Mucosa of stomach (tissue), 1 donor: ENCODE measurements at regions not wholly inside any gene's neighbourhood (a gene's known extent, or its start where the extent isn't known, plus 50 kb on each side); places are given as distances from the start of the nearest gene placed in this dataset.

Source experiments
- H3K27me3 ChIP-seq: one replicate; pipeline ENCODE4 v1.7.0; 2013; ENCODE audit warnings: mild to moderate bottlenecking, low read length; ENCODE audit not compliant: control insufficient read depth, insufficient read depth
- H3K36me3 ChIP-seq: one replicate; pipeline ENCODE4 v1.7.0; 2013; ENCODE audit warnings: low read length; ENCODE audit not compliant: control insufficient read depth, insufficient read depth
- H3K4me1 ChIP-seq: one replicate; pipeline ENCODE4 v1.7.0; 2013; ENCODE audit warnings: mild to moderate bottlenecking, low read length; ENCODE audit not compliant: control insufficient read depth, insufficient read depth
- H3K4me3 ChIP-seq: one replicate; pipeline ENCODE4 v1.7.0; 2013; ENCODE audit warnings: low read length
- H3K9ac ChIP-seq: one replicate; pipeline ENCODE4 v1.7.0; 2013; ENCODE audit warnings: mild to moderate bottlenecking, low read length, moderate library complexity
- H3K9me3 ChIP-seq: one replicate; pipeline ENCODE4 v1.7.0; 2013; ENCODE audit warnings: mild to moderate bottlenecking, low read length, moderate library complexity; ENCODE audit not compliant: control insufficient read depth
- donor health status: Pancreatic carcinoma.

GRCh38 chr16:66116163-66117002 lies 250.1 kb upstream of the CDH5 start:
- no peaks in the 10 kb centered on the region for H3K9me3 ChIP-seq
- H3K4me1 ChIP-seq = no peaks in the 10 kb centered on the region
- no peaks in the 10 kb centered on the region for H3K36me3 ChIP-seq
- H3K9ac ChIP-seq = no peak overlapping the region
- no peak overlapping the region for H3K4me3 ChIP-seq
- H3K27me3 ChIP-seq = no peaks in the 10 kb centered on the region

- Histone ChIP-seq H3K9ac (no peak overlapping the region), H3K4me3 (no peak overlapping the region), H3K4me1 (no peaks in the 10 kb centered on the region), H3K27me3 (no peaks in the 10 kb centered on the region), H3K36me3 (no peaks in the 10 kb centered on the region), H3K9me3 (no peaks in the 10 kb centered on the region)
Observed at GRCh38 chr16:66115373-66115772, 251.1 kb upstream of the CDH5 start.

- Histone ChIP-seq H3K27me3 (no peaks in the 10 kb centered on the region), H3K9me3 (no peaks in the 10 kb centered on the region), H3K4me3 (no peak overlapping the region), H3K4me1 (no peaks in the 10 kb centered on the region), H3K9ac (no peak overlapping the region), H3K36me3 (no peaks in the 10 kb centered on the region)
Observed at GRCh38 chr16:66113223-66113622, 253.3 kb upstream of the CDH5 start.

GRCh38 chr16:66109677-66110076 lies 256.8 kb upstream of the CDH5 start:
- H3K9ac ChIP-seq = no peak overlapping the region
- H3K36me3 ChIP-seq = no peaks in the 10 kb centered on the region
- no peaks in the 10 kb centered on the region for H3K27me3 ChIP-seq
- no peaks in the 10 kb centered on the region for H3K9me3 ChIP-seq
- H3K4me1 ChIP-seq = no peaks in the 10 kb centered on the region
- H3K4me3 ChIP-seq = no peak overlapping the region

GRCh38 chr16:66107661-66108060 lies 258.8 kb upstream of the CDH5 start:
- no peaks in the 10 kb centered on the region for H3K4me1 ChIP-seq
- H3K36me3 ChIP-seq = no peaks in the 10 kb centered on the region
- H3K9me3 ChIP-seq = no peaks in the 10 kb centered on the region
- no peak overlapping the region for H3K4me3 ChIP-seq
- no peak overlapping the region for H3K9ac ChIP-seq
- no peaks in the 10 kb centered on the region for H3K27me3 ChIP-seq

- no peaks in the 10 kb centered on the region for H3K4me1 ChIP-seq
- no peak overlapping the region for H3K9ac ChIP-seq
- H3K4me3 ChIP-seq = no peak overlapping the region
- no peaks in the 10 kb centered on the region for H3K27me3 ChIP-seq
- H3K9me3 ChIP-seq = no peaks in the 10 kb centered on the region
- no peaks in the 10 kb centered on the region for H3K36me3 ChIP-seq
Observed at GRCh38 chr16:66103211-66103610, 263.3 kb upstream of the CDH5 start.

- Histone ChIP-seq H3K9me3 (no peaks in the 10 kb centered on the region), H3K9ac (no peak overlapping the region), H3K36me3 (no peaks in the 10 kb centered on the region)
Observed at GRCh38 chr16:66099306-66099705, 267.2 kb upstream of the CDH5 start.

GRCh38 chr16:66097751-66098150 lies 268.7 kb upstream of the CDH5 start:
- no peaks in the 10 kb centered on the region for H3K4me1 ChIP-seq
- H3K36me3 ChIP-seq = no peaks in the 10 kb centered on the region
- no peak overlapping the region for H3K9ac ChIP-seq
- H3K27me3 ChIP-seq = no peaks in the 10 kb centered on the region
- H3K9me3 ChIP-seq = no peaks in the 10 kb centered on the region
- no peak overlapping the region for H3K4me3 ChIP-seq

More at GRCh38 chr16:66099306-66099705, 267.2 kb upstream of the CDH5 start:
- Histone ChIP-seq H3K4me3 (no peak overlapping the region), H3K27me3 (no peaks in the 10 kb centered on the region), H3K4me1 (no peaks in the 10 kb centered on the region)

GRCh38 chr16:66095676-66096075 lies 270.8 kb upstream of the CDH5 start:
- H3K9ac ChIP-seq = no peak overlapping the region
- no peaks in the 10 kb centered on the region for H3K36me3 ChIP-seq
- H3K27me3 ChIP-seq = no peaks in the 10 kb centered on the region
- H3K4me3 ChIP-seq = no peak overlapping the region
- H3K9me3 ChIP-seq = no peaks in the 10 kb centered on the region
- H3K4me1 ChIP-seq = no peaks in the 10 kb centered on the region

- no peak overlapping the region for H3K9ac ChIP-seq
- H3K4me1 ChIP-seq = no peaks in the 10 kb centered on the region
- no peaks in the 10 kb centered on the region for H3K27me3 ChIP-seq
Observed at GRCh38 chr16:66093191-66093590, 273.3 kb upstream of the CDH5 start.

GRCh38 chr16:66091471-66091891 lies 275.0 kb upstream of the CDH5 start:
- H3K4me1 ChIP-seq = no peaks in the 10 kb centered on the region
- H3K9ac ChIP-seq = no peak overlapping the region

More at GRCh38 chr16:66093191-66093590, 273.3 kb upstream of the CDH5 start:
- Histone ChIP-seq H3K4me3 (no peak overlapping the region), H3K36me3 (no peaks in the 10 kb centered on the region), H3K9me3 (no peaks in the 10 kb centered on the region)

GRCh38 chr16:66088681-66089080 lies 277.8 kb upstream of the CDH5 start:
- Histone ChIP-seq H3K9me3 (no peaks in the 10 kb centered on the region), H3K9ac (no peak overlapping the region), H3K4me1 (no peaks in the 10 kb centered on the region), H3K36me3 (no peaks in the 10 kb centered on the region), H3K4me3 (no peak overlapping the region), H3K27me3 (no peaks in the 10 kb centered on the region)

More at GRCh38 chr16:66091471-66091891, 275.0 kb upstream of the CDH5 start:
- no peaks in the 10 kb centered on the region for H3K36me3 ChIP-seq
- no peaks in the 10 kb centered on the region for H3K9me3 ChIP-seq
- no peaks in the 10 kb centered on the region for H3K27me3 ChIP-seq
- no peak overlapping the region for H3K4me3 ChIP-seq
